ENCODE measurements at regions not wholly inside any gene's neighbourhood (a gene's known extent, or its start where the extent isn't known, plus 50 kb on each side); places are given as distances from the start of the nearest gene placed in this dataset.

- no CpG with 5 or more reads among the region's 3 CpGs for WGBS (ENCODE audit: insufficient coverage)
- peak in 1 of 6 donors; percentile 22 for DNase-seq (ENCODE audit: low read depth in 4 of 6, low spot score in 6 of 6)
- H3K4me1 ChIP-seq (ENCODE audit: control insufficient read depth, insufficient read depth, low read length) = no peaks in the 10 kb centered on the region
Observed at GRCh38 chr4:167452922-167453430, 218.7 kb upstream of the SPOCK3 start.

GRCh38 chr4:167456619-167457018 lies 222.3 kb upstream of the SPOCK3 start:
- Histone ChIP-seq H3K4me3 (ENCODE audit: low read depth, low read length) (no peak overlapping the region), H3K27me3 (ENCODE audit: control insufficient read depth, insufficient read depth, low read length) (no peaks in the 10 kb centered on the region), H3K9me3 (ENCODE audit: control insufficient read depth, insufficient read depth, low read length) (no peaks in the 10 kb centered on the region), H3K27ac (ENCODE audit: low read depth, low read length) (no peak overlapping the region), H3K4me1 (ENCODE audit: control insufficient read depth, insufficient read depth, low read length) (no peaks in the 10 kb centered on the region), H3K36me3 (ENCODE audit: control insufficient read depth, insufficient read depth, low read length) (no peaks in the 10 kb centered on the region)
- no CpG with 5 or more reads among the region's 9 CpGs for WGBS (ENCODE audit: insufficient coverage)
- DNase-seq (ENCODE audit: low read depth in 4 of 6, low spot score in 6 of 6) = no peak

More at GRCh38 chr4:167452922-167453430, 218.7 kb upstream of the SPOCK3 start:
- Histone ChIP-seq H3K36me3 (ENCODE audit: control insufficient read depth, insufficient read depth, low read length) (no peaks in the 10 kb centered on the region), H3K27ac (ENCODE audit: low read depth, low read length) (no peak overlapping the region), H3K27me3 (ENCODE audit: control insufficient read depth, insufficient read depth, low read length) (no peaks in the 10 kb centered on the region), H3K9me3 (ENCODE audit: control insufficient read depth, insufficient read depth, low read length) (no peaks in the 10 kb centered on the region), H3K4me3 (ENCODE audit: low read depth, low read length) (no peak overlapping the region)

DNA sequence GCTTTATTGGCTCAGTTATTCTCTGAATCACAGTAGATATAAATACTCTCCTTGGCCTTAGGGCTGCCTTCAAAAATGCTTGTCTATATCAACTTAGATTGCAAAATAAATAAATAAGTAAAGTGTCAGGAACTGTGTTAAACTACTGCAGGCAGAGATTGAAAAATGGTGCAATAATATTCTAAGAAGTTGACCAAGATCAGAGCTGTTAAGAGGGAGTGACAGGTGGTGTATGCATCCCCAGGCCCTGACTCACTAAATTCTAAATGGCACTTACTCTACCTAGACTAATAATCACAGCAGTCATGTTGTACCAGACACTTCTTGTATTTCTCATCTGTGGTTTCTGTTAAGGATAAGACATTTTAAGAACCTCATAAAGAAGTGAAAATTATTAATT lies 235.1 kb upstream of the SPOCK3 start:
- H3K36me3 ChIP-seq (ENCODE audit: control insufficient read depth, insufficient read depth, low read length) = no peaks in the 10 kb centered on the region
- H3K4me1 ChIP-seq (ENCODE audit: control insufficient read depth, insufficient read depth, low read length) = no peaks in the 10 kb centered on the region
- peak in 1 of 6 donors; percentile 33 for DNase-seq (ENCODE audit: low read depth in 4 of 6, low spot score in 6 of 6)
- no peaks in the 10 kb centered on the region for H3K27me3 ChIP-seq (ENCODE audit: control insufficient read depth, insufficient read depth, low read length)
- H3K9me3 ChIP-seq (ENCODE audit: control insufficient read depth, insufficient read depth, low read length) = no peaks in the 10 kb centered on the region
- H3K27ac ChIP-seq (ENCODE audit: low read depth, low read length) = no peak overlapping the region
- H3K4me3 ChIP-seq (ENCODE audit: low read depth, low read length) = no peak overlapping the region

- H3K36me3 ChIP-seq (ENCODE audit: control insufficient read depth, insufficient read depth, low read length) = no peaks in the 10 kb centered on the region
- no peaks in the 10 kb centered on the region for H3K4me1 ChIP-seq (ENCODE audit: control insufficient read depth, insufficient read depth, low read length)
- no peak overlapping the region for H3K4me3 ChIP-seq (ENCODE audit: low read depth, low read length)
- no peaks in the 10 kb centered on the region for H3K27me3 ChIP-seq (ENCODE audit: control insufficient read depth, insufficient read depth, low read length)
- 67% methylated on average over 1 of the region's 1 CpG for WGBS (ENCODE audit: insufficient coverage)
- H3K27ac ChIP-seq (ENCODE audit: low read depth, low read length) = no peak overlapping the region
- H3K9me3 ChIP-seq (ENCODE audit: control insufficient read depth, insufficient read depth, low read length) = no peaks in the 10 kb centered on the region
- no peak for DNase-seq (ENCODE audit: low read depth in 4 of 6, low spot score in 6 of 6)
Observed at GRCh38 chr4:167475951-167476350, 241.7 kb upstream of the SPOCK3 start.

DNA sequence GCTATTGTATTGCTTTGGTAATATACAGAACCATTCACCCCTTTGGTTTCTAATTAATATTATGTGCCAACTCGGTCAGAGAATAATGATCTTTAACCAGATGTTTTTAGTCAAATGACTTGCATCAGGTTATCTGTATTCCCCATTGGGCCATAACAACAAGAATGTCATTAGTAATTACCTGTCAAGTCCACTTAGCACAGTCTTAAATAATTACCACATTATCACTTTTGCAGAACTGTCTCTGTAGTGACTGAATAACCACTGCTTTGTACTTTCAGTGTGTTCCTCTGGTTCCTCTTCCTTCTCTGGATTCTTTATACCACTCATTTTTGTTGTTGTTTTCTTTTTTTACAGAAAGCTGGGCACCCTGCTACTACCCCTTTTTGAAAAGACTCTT lies 257.7 kb upstream of the SPOCK3 start:
- peak in 1 of 6 donors; percentile 34 for DNase-seq (ENCODE audit: low read depth in 4 of 6, low spot score in 6 of 6)
- H3K4me3 ChIP-seq (ENCODE audit: low read depth, low read length) = no peak overlapping the region
- no peak overlapping the region for H3K27ac ChIP-seq (ENCODE audit: low read depth, low read length)
- no CpG with 5 or more reads among the region's 1 CpG for WGBS (ENCODE audit: insufficient coverage)
- no peaks in the 10 kb centered on the region for H3K36me3 ChIP-seq (ENCODE audit: control insufficient read depth, insufficient read depth, low read length)
- H3K9me3 ChIP-seq (ENCODE audit: control insufficient read depth, insufficient read depth, low read length) = peaks cover 6% of the 10 kb centered on the region
- no peaks in the 10 kb centered on the region for H3K4me1 ChIP-seq (ENCODE audit: control insufficient read depth, insufficient read depth, low read length)
- H3K27me3 ChIP-seq (ENCODE audit: control insufficient read depth, insufficient read depth, low read length) = no peaks in the 10 kb centered on the region

- no peak for DNase-seq (ENCODE audit: low read depth in 4 of 6, low spot score in 6 of 6)
- H3K9me3 ChIP-seq (ENCODE audit: control insufficient read depth, insufficient read depth, low read length) = peaks cover 3% of the 10 kb centered on the region
- H3K27ac ChIP-seq (ENCODE audit: low read depth, low read length) = no peak overlapping the region
- H3K4me1 ChIP-seq (ENCODE audit: control insufficient read depth, insufficient read depth, low read length) = no peaks in the 10 kb centered on the region
- no peaks in the 10 kb centered on the region for H3K27me3 ChIP-seq (ENCODE audit: control insufficient read depth, insufficient read depth, low read length)
- no CpG with 5 or more reads among the region's 2 CpGs for WGBS (ENCODE audit: insufficient coverage)
- no peaks in the 10 kb centered on the region for H3K36me3 ChIP-seq (ENCODE audit: control insufficient read depth, insufficient read depth, low read length)
- no peak overlapping the region for H3K4me3 ChIP-seq (ENCODE audit: low read depth, low read length)
Observed at GRCh38 chr4:167509551-167509950, 275.3 kb upstream of the SPOCK3 start.

GRCh38 chr4:167524091-167524490 lies 289.8 kb upstream of the SPOCK3 start:
- H3K27ac ChIP-seq (ENCODE audit: low read depth, low read length) = no peak overlapping the region
- H3K9me3 ChIP-seq (ENCODE audit: control insufficient read depth, insufficient read depth, low read length) = no peaks in the 10 kb centered on the region
- WGBS (ENCODE audit: insufficient coverage) = 100% methylated on average over 1 of the region's 2 CpGs
- H3K27me3 ChIP-seq (ENCODE audit: control insufficient read depth, insufficient read depth, low read length) = no peaks in the 10 kb centered on the region
- no peaks in the 10 kb centered on the region for H3K36me3 ChIP-seq (ENCODE audit: control insufficient read depth, insufficient read depth, low read length)
- no peak for DNase-seq (ENCODE audit: low read depth in 4 of 6, low spot score in 6 of 6)
- no peak overlapping the region for H3K4me3 ChIP-seq (ENCODE audit: low read depth, low read length)
- no peaks in the 10 kb centered on the region for H3K4me1 ChIP-seq (ENCODE audit: control insufficient read depth, insufficient read depth, low read length)

DNA sequence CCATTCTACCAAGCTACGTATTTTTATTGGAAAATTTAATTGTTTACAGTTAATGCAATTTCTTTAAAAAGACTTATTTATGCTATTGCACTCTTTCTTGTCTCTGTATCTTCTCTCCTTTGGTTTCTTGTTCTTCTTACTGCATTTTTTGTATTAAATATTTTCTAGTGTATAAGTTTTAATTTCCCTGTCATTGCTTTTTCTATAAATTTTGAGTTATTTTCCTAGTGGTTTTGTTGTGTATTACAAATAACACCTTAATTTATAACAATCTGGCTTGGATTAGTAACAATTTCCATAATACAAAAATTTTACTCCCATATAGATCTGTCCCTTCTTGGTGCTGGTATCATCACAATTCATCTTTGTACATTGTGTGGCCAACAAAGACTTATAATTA lies 303.5 kb upstream of the SPOCK3 start:
- Histone ChIP-seq H3K27ac (ENCODE audit: low read depth, low read length) (no peak overlapping the region), H3K9me3 (ENCODE audit: control insufficient read depth, insufficient read depth, low read length) (no peaks in the 10 kb centered on the region), H3K36me3 (ENCODE audit: control insufficient read depth, insufficient read depth, low read length) (no peaks in the 10 kb centered on the region), H3K4me3 (ENCODE audit: low read depth, low read length) (no peak overlapping the region), H3K27me3 (ENCODE audit: control insufficient read depth, insufficient read depth, low read length) (no peaks in the 10 kb centered on the region), H3K4me1 (ENCODE audit: control insufficient read depth, insufficient read depth, low read length) (no peaks in the 10 kb centered on the region)
- no peak for DNase-seq (ENCODE audit: low read depth in 4 of 6, low spot score in 6 of 6)
- WGBS (ENCODE audit: insufficient coverage) = no CpG with 5 or more reads among the region's 1 CpG

GRCh38 chr4:167541286-167541685 lies 307.0 kb upstream of the SPOCK3 start:
- DNase-seq (ENCODE audit: low read depth in 4 of 6, low spot score in 6 of 6) = no peak
- no peaks in the 10 kb centered on the region for H3K36me3 ChIP-seq (ENCODE audit: control insufficient read depth, insufficient read depth, low read length)
- H3K4me1 ChIP-seq (ENCODE audit: control insufficient read depth, insufficient read depth, low read length) = no peaks in the 10 kb centered on the region
- H3K9me3 ChIP-seq (ENCODE audit: control insufficient read depth, insufficient read depth, low read length) = no peaks in the 10 kb centered on the region
- no peak overlapping the region for H3K27ac ChIP-seq (ENCODE audit: low read depth, low read length)
- no peak overlapping the region for H3K4me3 ChIP-seq (ENCODE audit: low read depth, low read length)
- no peaks in the 10 kb centered on the region for H3K27me3 ChIP-seq (ENCODE audit: control insufficient read depth, insufficient read depth, low read length)
- WGBS (ENCODE audit: insufficient coverage) = 100% methylated on average over 2 of the region's 3 CpGs

GRCh38 chr4:167544391-167544790 lies 310.1 kb upstream of the SPOCK3 start:
- Histone ChIP-seq H3K4me1 (ENCODE audit: control insufficient read depth, insufficient read depth, low read length) (no peaks in the 10 kb centered on the region), H3K27me3 (ENCODE audit: control insufficient read depth, insufficient read depth, low read length) (no peaks in the 10 kb centered on the region), H3K9me3 (ENCODE audit: control insufficient read depth, insufficient read depth, low read length) (peaks cover 2% of the 10 kb centered on the region), H3K36me3 (ENCODE audit: control insufficient read depth, insufficient read depth, low read length) (no peaks in the 10 kb centered on the region), H3K27ac (ENCODE audit: low read depth, low read length) (no peak overlapping the region), H3K4me3 (ENCODE audit: low read depth, low read length) (no peak overlapping the region)
- DNase-seq (ENCODE audit: low read depth in 4 of 6, low spot score in 6 of 6) = no peak
- 100% methylated on average over 1 of the region's 1 CpG for WGBS (ENCODE audit: insufficient coverage)

Data from spinal cord (tissue), 9 donors.